ENCODE measurements at regions not wholly inside any gene's neighbourhood (a gene's known extent, or its start where the extent isn't known, plus 50 kb on each side); places are given as distances from the start of the nearest gene placed in this dataset.

GRCh38 chr9:91161465-91162300 lies 200.0 kb downstream of the AUH start:
- no peak for DNase-seq

GRCh38 chr9:91162311-91162710 lies 199.4 kb downstream of the AUH start:
- no peak for DNase-seq

GRCh38 chr9:91162784-91163443 lies 198.8 kb downstream of the AUH start:
- DNase-seq, result no peak

- no peak for DNase-seq
Measured at GRCh38 chr9:91163444-91163772, 198.3 kb downstream of the AUH start.

DNA sequence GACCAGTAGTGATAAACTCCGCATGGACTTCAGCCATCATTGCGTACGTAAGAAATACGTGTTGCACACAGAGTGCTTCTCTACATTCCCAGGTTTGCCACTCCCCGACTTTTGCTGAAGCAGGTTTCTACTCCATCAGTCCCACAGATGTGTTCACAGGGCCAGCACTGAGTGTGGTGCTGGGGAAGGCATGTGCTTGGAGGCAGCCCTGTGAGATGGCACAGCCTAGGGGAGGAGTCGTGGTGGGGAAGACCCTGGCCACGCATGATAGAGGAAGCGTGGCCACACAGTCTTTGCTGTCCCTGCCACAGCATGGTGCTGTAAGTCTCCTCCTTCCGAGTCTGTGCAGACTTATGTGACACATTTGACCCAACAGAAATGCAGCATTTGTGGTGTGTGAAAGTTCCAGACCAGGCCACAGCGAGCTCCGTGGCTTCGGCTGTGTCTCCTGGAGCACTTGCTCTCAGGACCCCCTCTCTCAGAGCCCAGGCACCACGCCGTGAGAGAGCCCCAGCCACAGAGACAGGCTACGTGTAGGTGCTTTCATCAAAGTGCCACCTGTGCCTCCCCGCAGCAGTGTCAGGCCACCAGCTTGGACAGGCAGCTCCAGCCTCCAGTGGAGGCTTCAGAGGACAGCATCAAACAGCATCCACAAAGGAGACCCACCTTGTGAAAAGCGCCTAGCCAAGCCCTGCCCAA lies 197.8 kb downstream of the AUH start:
- DNase-seq, result no peak
